ENCODE measurements at regions not wholly inside any gene's neighbourhood (a gene's known extent, or its start where the extent isn't known, plus 50 kb on each side); places are given as distances from the start of the nearest gene placed in this dataset.

GRCh38 chrX:20609916-20610415 is 343.3 kb upstream of the RPS6KA3 start:
- DNase-seq (ENCODE audit: low read depth), result no peak

- no peak for DNase-seq (ENCODE audit: low read depth)
Observed at GRCh38 chrX:20606831-20607230, 340.1 kb upstream of the RPS6KA3 start.

DNA sequence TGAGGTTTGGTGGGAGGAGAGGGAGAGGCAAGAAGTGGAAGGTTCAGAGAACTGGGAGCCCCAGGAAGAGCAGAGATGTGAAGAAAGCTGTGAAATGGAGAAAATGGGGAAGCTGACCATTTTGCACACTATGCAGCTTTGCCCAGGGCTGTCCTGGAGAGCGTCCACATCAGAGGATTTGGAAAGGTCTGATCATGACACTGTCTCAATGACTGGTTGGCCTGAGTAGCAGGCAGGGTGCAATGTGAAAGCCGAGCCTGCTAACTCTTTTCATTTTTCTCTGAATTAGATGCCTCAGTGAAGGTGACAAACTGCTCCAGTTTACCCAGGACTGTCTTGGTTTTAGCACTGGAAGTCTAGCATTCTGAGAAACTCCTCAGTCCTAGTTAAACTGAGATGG is 330.1 kb upstream of the RPS6KA3 start:
- DNase-seq (ENCODE audit: low read depth), result no peak

DNA sequence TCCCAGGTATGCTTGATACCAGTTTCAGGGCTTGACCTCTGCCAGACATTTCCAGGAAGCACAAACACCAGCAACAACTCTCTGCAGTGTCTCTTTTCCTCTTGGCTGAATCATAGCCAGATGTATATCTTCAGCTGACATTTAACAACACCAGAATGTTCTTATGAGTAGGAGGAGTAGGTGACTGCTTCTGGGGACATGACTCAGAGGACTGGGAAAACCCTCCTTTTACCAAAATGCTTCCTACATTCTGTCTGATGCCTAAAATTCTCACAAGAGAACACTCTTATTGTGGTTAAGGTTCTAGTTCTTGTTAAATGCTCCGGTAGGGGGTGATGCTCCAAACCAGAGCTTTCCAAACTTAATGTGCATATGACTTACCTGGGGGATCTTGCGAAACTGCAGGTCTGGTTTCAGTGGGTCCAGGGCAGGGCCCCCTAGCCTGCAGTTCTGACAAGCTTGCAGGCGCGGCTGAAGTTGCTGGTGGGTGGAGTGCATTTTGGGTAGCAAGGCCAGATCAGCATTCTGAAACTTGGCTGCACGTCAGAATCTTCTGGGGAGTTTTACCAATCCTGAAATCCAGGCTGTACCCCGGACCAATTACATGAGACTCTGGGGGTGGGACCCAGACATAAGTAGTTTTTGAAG is 329.3 kb upstream of the RPS6KA3 start:
- DNase-seq (ENCODE audit: low read depth), result no peak

GRCh38 chrX:20594985-20595384 is 328.3 kb upstream of the RPS6KA3 start:
- no peak for DNase-seq (ENCODE audit: low read depth)

DNA sequence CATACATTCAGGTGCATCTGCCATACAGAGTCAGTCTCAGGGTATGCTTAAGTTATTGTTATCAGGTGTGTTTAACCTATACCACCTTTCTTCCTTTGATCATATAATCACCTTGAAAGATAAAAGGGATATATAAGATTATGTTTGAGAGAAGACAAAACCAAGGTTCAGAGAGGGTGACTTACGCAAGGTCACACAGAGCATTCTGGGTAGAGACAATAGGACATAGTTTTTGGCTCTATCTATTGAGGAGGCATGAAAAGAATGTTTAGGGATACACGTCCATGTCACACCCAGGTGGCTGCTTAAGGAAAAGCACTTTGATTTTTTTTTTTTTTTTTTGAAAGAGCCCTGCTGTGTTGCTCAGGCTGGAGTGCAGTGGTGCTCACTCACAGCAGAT is 327.1 kb upstream of the RPS6KA3 start:
- DNase-seq (ENCODE audit: low read depth), result no peak

DNA sequence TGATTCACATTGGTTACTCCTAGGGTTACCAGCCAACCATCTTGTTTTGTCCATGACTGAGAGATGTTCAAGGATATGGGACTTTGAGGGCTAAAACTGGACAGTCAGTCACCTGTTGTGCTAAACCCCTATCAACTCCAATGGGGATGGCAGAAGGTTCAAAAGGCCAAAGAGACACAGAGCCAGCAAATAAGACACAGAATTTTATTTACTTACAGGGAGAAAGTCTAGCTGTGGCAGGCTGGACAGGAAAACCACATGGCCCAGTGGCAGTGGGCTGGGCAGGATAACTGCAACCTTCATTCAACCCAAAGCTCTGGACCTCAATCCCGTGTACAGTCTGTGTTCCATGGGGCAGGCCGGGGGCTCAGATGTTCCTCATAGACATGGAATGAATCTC is 326.7 kb upstream of the RPS6KA3 start:
- DNase-seq (ENCODE audit: low read depth), result no peak

GRCh38 chrX:20591246-20591645 is 324.5 kb upstream of the RPS6KA3 start:
- no peak for DNase-seq (ENCODE audit: low read depth)

DNA sequence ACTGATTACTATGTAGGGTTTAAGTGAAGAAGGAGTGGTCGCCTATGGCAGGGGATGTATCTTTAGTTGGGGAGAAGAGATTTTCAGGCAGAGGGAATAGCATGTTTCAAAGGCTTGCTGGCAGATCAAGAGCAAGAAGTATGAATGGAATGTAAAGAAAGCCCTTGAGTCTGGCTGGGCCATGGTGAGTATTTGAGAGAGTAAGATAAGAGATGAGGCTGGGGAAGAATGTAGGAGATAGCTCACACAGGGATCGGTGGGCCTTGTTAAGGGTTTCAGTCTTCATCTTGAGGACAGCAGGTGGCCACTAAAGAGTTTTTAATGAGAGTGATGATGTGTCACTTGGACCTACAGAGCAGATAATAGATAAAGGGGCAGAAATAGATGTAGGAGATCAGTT is 319.1 kb upstream of the RPS6KA3 start:
- DNase-seq (ENCODE audit: low read depth), result no peak

GRCh38 chrX:20571611-20572010 is 304.9 kb upstream of the RPS6KA3 start:
- DNase-seq (ENCODE audit: low read depth), result no peak

DNA sequence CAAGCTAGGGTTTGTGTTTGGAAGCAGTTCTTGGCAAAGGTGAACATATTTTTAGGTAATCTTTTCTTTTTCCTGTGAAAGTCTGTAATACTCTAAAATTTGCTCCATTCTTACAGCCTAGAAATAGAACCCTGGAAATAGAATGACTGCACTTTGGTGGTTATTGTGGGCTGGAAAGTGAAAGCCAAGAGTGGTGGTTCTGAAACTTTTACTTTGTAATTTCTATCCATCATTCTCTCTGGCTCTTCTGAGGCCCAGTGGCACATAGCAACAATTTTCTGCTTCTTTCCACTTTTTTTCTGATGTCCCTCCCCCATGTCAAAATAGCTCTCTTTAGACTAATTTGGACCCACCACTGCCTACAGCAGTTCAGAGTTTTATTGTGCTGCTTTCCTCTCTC is 300.4 kb upstream of the RPS6KA3 start:
- DNase-seq (ENCODE audit: low read depth), result no peak

GRCh38 chrX:20547611-20548051 is 280.9 kb upstream of the RPS6KA3 start:
- DNase-seq (ENCODE audit: low read depth), result no peak

DNA sequence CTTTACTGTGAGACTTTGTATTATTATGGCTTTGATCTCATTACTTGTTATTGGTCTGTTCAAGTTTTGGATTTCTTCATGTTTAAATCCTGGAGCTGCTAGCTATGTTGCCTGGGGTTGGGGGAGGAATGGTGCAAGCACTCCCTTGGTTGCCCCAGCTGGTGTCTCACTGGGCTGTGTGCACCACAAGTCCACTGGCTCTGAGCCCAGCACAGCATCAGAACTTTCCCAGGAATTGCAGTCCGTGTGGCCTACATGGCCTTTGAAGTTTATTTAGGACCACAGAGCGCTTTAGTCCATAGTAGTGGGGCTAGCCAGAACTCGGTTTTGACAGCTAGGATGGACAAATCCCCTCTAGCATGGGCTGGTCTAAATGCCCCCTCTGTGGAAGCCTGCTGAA is 278.8 kb upstream of the RPS6KA3 start:
- no peak for DNase-seq (ENCODE audit: low read depth)

DNA sequence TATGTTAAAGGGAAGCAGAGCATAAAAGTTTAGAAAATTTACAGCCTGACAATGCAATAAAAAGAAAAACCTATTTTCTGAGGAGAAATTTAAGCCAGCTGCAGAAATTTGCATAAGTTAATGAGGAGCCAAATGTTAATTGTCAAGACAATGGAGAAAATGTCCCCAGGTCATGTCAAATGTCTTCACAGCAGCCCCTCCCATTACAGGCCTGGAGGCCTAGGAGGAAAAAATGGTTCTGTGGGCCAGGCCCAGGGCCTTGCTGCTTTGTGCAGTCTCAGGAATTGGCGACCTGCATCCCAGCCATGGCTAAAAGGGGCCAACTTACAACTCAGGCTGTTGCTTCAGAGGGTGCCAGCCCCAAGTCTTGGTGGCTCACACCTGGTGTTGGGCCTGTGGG is 275.4 kb upstream of the RPS6KA3 start:
- DNase-seq (ENCODE audit: low read depth), result no peak

- no peak for DNase-seq (ENCODE audit: low read depth)
Observed at GRCh38 chrX:20538974-20539373, 272.3 kb upstream of the RPS6KA3 start.

DNA sequence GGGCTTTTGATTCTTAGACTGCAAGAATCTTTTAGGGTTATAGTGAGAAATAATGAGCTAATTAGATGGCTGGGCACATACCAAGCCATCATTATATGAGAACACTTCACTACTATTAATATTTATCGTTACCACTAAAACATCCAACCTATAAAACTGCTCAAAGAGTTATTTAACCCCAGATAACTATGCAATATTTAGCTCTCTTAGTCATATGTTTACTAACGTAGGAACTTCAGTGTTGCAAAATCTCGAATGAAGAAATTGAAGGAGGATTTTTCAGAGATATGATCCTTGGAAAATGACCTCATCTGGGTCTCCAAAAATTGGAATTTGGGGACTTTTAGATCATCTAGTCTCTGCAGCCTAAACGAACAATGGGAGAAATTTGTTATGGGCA is 265.0 kb upstream of the RPS6KA3 start:
- no peak for DNase-seq (ENCODE audit: low read depth)

DNA sequence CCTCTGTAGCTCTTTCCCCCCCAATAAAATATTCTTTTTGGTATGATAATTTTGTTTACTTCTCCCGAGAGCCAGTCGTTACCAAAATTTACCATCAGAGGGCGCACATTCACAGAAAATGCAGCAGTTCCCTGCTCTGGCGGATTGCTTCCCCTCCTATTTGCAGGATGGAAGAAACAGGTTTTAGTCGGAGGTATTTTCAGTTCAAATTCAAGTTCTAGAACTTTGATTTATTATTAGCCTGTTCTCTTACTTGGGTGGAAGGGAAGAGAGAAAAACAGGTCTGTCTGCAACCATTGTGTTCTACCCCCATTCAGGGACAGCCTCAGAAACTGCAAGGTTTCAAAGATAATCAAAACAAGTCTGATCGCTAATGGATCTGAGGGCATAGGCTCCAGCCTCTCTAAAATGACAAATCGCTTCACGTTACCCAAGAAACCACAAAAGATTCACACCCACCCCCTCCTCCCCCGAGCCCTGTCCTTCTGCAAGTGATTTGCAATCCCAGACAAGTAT is 263.8 kb upstream of the RPS6KA3 start:
- peak; percentile 8 for DNase-seq (ENCODE audit: low read depth)

DNA sequence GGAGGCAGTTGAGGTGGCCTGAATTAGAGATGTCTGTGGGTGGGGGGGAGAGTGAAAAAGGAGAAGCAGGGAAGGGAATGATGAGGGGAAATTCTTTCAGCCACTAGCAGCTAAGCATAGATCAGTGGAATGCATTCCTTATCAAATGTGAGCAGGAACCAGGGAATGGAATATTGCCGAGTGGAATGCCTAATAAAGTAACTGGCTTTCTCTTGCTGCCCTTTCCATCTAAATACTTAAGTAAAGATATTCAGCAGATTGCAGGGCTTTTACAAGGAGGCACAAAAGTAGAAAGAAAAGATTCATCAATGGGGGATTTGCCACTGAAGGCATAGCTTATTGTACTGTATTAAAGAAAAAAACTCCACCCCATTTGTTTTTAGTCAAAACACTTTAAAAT is 263.0 kb upstream of the RPS6KA3 start:
- DNase-seq (ENCODE audit: low read depth), result no peak

DNA sequence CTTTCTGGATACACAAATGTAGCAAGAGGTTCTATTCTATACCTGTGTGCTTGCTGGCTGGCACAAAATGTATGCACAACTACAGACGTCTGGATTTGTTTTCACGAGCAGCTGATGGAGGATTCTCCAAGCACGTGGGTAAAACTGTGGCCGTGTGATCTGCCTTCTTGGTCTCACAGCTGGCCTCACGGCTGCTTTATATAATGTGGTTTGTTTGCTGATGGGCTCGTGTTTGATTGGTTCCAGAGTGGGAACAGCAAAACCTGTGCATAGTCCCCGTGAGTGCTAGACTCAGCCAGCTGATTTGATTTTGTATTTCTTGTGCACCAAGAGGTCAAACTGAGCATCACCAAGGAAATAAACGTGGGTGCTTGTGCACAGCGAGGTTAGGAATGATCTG is 262.6 kb upstream of the RPS6KA3 start:
- DNase-seq (ENCODE audit: low read depth), result no peak

DNA sequence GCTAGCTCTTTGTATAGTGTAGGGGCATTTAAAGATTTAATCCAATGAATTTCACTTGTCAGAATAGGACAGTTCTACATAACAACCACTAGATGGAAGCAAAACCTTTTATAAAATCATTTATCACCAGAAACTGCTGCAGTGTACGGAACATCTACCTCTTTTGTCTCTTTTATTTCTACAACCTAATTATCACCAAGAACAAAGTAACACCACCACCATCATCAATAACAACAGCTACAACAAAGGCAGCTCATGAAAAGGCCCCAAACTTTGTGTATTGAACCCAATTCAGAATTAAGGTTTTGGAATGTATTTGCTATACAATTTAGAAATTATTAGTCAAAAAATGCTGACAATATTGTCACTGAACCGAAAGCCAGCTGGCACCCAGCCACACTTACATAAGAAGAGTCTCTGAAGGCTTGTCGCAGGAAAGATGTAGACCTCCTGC is 260.9 kb upstream of the RPS6KA3 start:
- DNase-seq (ENCODE audit: low read depth), result no peak

DNA sequence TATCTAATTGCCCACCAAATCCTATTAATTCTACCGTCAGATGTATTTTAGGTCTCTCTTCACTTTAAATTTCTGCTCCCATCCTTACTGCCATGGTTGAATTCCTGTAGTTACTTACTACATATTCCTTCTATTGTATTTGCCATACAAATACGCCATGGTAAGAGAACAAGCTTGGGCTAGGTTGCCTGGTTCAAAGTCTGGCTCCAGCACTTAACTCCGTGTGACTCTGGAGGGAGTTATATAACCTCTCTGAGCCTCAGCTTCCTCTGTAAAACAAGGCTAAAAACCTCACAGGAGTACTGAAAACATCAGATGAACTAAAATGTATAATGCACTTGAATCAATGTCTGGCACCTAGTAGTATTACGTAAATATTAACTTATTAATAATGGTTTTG is 260.3 kb upstream of the RPS6KA3 start:
- DNase-seq (ENCODE audit: low read depth), result no peak

DNA sequence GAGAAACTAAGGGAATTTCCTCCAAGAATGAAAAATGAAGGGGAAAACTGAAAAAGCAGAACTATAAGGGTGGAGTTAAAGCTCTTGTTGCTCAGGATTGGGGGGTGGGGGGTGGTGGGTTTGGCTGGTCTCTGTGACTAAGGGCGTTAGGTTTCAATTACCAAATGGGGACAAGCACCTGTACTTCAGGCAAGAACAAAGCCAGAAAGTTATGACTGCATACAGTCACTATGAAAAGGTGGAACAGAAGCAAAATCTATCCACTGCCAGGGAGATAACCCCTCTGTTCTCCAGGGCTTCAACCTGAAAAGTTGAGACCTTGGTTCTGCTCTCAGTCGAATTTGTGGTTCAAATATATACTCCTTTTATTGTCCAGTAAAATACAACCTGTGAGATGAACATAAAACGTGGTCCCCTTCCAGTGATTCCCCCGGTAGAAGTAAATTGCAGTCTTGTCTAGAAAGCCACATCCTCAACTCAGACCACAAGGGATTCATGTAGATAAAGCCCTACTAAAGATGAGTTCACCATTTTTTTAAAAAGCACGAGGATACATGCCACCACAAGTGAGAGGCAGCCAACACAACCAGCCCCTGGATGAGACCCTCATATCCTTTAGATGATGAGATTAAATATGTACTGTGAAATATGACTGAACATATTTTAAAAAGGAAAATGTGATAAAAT is 257.1 kb upstream of the RPS6KA3 start:
- DNase-seq (ENCODE audit: low read depth), result no peak

GRCh38 chrX:20522420-20522819 is 255.7 kb upstream of the RPS6KA3 start:
- no peak for DNase-seq (ENCODE audit: low read depth)

DNA sequence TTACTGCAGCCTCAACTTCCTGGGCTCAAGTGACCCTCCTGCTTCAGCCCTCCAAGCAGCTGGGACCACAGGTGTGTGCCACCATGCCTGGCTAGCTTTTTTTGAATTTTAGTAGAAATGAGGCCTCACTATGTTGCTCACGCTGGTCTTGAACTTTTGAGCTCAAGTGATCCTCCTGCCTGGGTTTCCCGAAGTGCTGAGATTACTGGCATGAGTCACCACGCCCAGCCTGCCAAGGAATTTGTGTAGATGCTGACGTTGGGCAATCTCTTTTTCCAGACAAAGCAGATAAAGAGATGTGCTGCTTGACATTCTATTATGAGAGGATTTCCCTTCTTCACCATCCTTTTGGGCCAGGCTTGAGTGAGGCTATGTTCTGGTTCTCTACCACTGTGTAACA is 254.5 kb upstream of the RPS6KA3 start:
- DNase-seq (ENCODE audit: low read depth), result no peak

Data from T-helper 22 cell (primary cell).